HG03442 (cell line): ENCODE measurements at regions not wholly inside any gene's neighbourhood (a gene's known extent, or its start where the extent isn't known, plus 50 kb on each side); places are given as distances from the start of the nearest gene placed in this dataset.

Source experiments
- ATAC-seq: cut with Tn5 transposase; IDR thresholded peaks from one replicate; pipeline ENCODE4 v1.9.1; 2021; ENCODE audit warnings: mild to moderate bottlenecking, moderate library complexity; ENCODE audit not compliant: unreplicated experiment

- no peak for ATAC-seq
Observed at GRCh38 chr11:116422956-116423600, 349.7 kb downstream of the BUD13 start.

- no peak for ATAC-seq
Observed at GRCh38 chr11:116422556-116422955, 350.2 kb downstream of the BUD13 start.

GRCh38 chr11:116421529-116422185 is 351.1 kb downstream of the BUD13 start:
- no peak for ATAC-seq

- no peak for ATAC-seq
Observed at GRCh38 chr11:116420770-116421528, 351.8 kb downstream of the BUD13 start.

- ATAC-seq, result no peak
Observed at GRCh38 chr11:116420030-116420429, 352.8 kb downstream of the BUD13 start.

- no peak for ATAC-seq
Observed at GRCh38 chr11:116418388-116419041, 354.3 kb downstream of the BUD13 start.

GRCh38 chr11:116416852-116417251 is 355.9 kb downstream of the BUD13 start:
- no peak for ATAC-seq

- no peak for ATAC-seq
Observed at GRCh38 chr11:116415095-116415494, 357.7 kb downstream of the BUD13 start.

GRCh38 chr11:116414357-116414880 is 358.4 kb downstream of the BUD13 start:
- no peak for ATAC-seq

GRCh38 chr11:116413301-116414242 is 359.2 kb downstream of the BUD13 start:
- ATAC-seq, result no peak

GRCh38 chr11:116412118-116412889 is 360.5 kb downstream of the BUD13 start:
- no peak for ATAC-seq

GRCh38 chr11:116409238-116409637 is 363.5 kb downstream of the BUD13 start:
- no peak for ATAC-seq

- no peak for ATAC-seq
Observed at GRCh38 chr11:116406042-116406441, 366.7 kb downstream of the BUD13 start.

GRCh38 chr11:116404462-116404798 is 368.4 kb downstream of the BUD13 start:
- no peak for ATAC-seq

- ATAC-seq, result no peak
Observed at GRCh38 chr11:116403794-116404461, 368.9 kb downstream of the BUD13 start.

- no peak for ATAC-seq
Observed at GRCh38 chr11:116400081-116400480, 372.7 kb downstream of the BUD13 start.

- ATAC-seq, result no peak
Observed at GRCh38 chr11:116397602-116398084, 375.1 kb downstream of the BUD13 start.

GRCh38 chr11:116396331-116396730 is 376.5 kb downstream of the BUD13 start:
- ATAC-seq, result no peak

GRCh38 chr11:116394022-116394421 is 378.8 kb downstream of the BUD13 start:
- ATAC-seq, result no peak
